ENCODE measurements at regions not wholly inside any gene's neighbourhood (a gene's known extent, or its start where the extent isn't known, plus 50 kb on each side); places are given as distances from the start of the nearest gene placed in this dataset.

DNA sequence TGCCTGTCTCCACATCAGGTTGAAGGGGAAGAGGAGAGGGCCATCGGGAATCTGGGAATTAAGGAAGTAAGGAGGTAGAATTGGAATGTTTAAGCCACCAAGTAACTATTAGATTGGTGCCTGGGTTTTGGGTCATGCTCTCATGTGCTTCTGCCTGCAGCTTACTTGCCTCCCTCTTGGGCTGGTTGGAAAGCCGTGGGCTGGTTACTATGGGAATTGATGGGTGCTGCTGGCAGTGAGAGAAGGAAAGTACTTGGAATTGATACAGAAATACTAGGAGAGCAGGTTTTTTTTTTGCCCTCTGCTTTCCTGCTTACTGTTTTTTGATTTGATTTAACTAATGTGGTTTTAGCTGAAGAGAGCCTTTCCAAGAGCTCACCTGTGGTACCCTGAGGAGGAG lies 493.5 kb upstream of the RGS6 start:
- TF ChIP-seq CTCF (IDR thresholded peaks at IDR 0.05; ENCODE audit: insufficient read depth, low read length, poor library complexity, severe bottlenecking) = no peak
- TF ChIP-seq EZH2phosphoT487 (conservative IDR thresholded peaks at IDR 0.05; ENCODE audit: low read length) = no peak

Data from SU-DHL-6 (cell line).